Gastroesophageal sphincter (tissue), 4 donors: ENCODE measurements at regions not wholly inside any gene's neighbourhood (a gene's known extent, or its start where the extent isn't known, plus 50 kb on each side); places are given as distances from the start of the nearest gene placed in this dataset.

Source experiments
- ATAC-seq: fragments of 150-250 bp; one replicate; pipeline ENCODE4 v1.9.1; 2016; ENCODE audit warnings: mild to moderate bottlenecking, moderate library complexity
- H3K27ac ChIP-seq, 4 donors: fragments of 200-600 bp; sonication (generic) in 3 of 4; 1 replicate in 3 of 4; 2 replicates in 1 of 4; pipeline ENCODE4 v1.5.1; 2016 to 2019
- H3K27me3 ChIP-seq: fragments of 200-600 bp; sonication (generic); one replicate; pipeline ENCODE4 v1.5.1; 2019
- H3K36me3 ChIP-seq, 2 donors: fragments of 200-600 bp; sonication (generic); one replicate each; pipeline ENCODE4 v1.5.1; 2019; ENCODE audit warnings: control low read depth in 1 of 2
- H3K4me1 ChIP-seq, 3 donors: fragments of 200-600 bp; sonication (generic); 1 replicate in 2 of 3; 2 replicates in 1 of 3; pipeline ENCODE4 v1.5.1; 2016 to 2019; ENCODE audit warnings: control low read depth in 2 of 3
- H3K4me3 ChIP-seq, 2 donors: fragments of 200-600 bp; sonication (generic); one replicate each; pipeline ENCODE4 v1.5.1; 2019; ENCODE audit warnings: mild to moderate bottlenecking in 1 of 2, moderate library complexity in 1 of 2
- H3K9me3 ChIP-seq, 3 donors: fragments of 200-600 bp; sonication (generic); one replicate each; pipeline ENCODE4 v1.5.1; 2017 to 2019; ENCODE audit warnings: control low read depth in 2 of 3
- EP300 ChIP-seq: sonication (generic); formaldehyde crosslinking; IDR thresholded peaks from one replicate; pipeline ENCODE4 v1.6.1; 2017; ENCODE audit warnings: antibody characterized with exemption, mild to moderate bottlenecking
- POLR2A ChIP-seq, 2 donors: fragments of 450-650 bp; IDR thresholded peaks; one replicate each; pipeline ENCODE4 v1.6.1; 2017; ENCODE audit warnings: antibody characterized with exemption in 2 of 2, mild to moderate bottlenecking in 2 of 2, moderate library complexity in 1 of 2
- POLR2AphosphoS5 ChIP-seq: sonication (generic); formaldehyde crosslinking; IDR thresholded peaks from one replicate; pipeline ENCODE4 v1.6.1; 2017; ENCODE audit warnings: antibody characterized with exemption
- WGBS, 2 donors: methylation state at CpG; one replicate each; pipeline ENCODE4 v1.1.5; 2018; ENCODE audit warnings: low coverage in 1 of 2; 5-methylcytosine and 5-hydroxymethylcytosine counted together
- TF ChIP-seq, protein P1 (sequence below), 4 experiments: fragments of 200-600 bp in 2 of 4; fragments of 450-650 bp in 2 of 4; sonication (generic) in 1 of 4; IDR thresholded peaks; one replicate each; pipeline ENCODE4 v1.5.1; 2017 to 2019; ENCODE audit warnings: antibody characterized with exemption in 4 of 4, mild to moderate bottlenecking in 2 of 4, moderate library complexity in 2 of 4

DNA sequence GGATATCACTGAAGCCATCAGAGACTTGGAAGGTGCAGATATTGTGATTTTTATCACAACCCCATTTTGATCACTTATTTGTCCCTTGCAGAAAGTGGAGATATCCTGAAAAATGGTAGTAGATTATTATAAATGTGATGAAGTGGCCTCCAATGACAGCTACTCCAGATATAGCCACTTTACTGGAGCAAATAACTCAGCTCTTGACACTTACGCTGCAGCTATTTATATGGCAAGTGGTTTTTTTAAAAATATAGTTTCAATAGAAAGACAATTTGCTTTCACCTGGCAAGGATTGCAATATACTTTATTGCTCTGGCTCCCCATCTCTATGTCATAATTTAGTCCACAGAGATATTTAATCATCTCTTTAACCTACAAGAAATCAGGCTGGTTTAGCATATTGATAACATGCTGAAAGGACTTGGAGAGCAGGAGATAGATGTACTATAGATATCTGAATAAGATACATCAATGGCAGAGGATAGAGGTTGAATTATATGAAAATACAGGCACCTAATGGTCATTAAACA is 182.8 kb upstream of the SKOR2 start:
- Histone ChIP-seq H3K27me3 (no peaks in the 10 kb centered on the region), H3K9me3 (no peaks in the 10 kb centered on the region), H3K36me3 (no peaks in the 10 kb centered on the region), H3K4me1 (no peaks in the 10 kb centered on the region), H3K4me3 (no peak overlapping the region), H3K27ac (no peak overlapping the region)
- TF ChIP-seq, protein P1, sequence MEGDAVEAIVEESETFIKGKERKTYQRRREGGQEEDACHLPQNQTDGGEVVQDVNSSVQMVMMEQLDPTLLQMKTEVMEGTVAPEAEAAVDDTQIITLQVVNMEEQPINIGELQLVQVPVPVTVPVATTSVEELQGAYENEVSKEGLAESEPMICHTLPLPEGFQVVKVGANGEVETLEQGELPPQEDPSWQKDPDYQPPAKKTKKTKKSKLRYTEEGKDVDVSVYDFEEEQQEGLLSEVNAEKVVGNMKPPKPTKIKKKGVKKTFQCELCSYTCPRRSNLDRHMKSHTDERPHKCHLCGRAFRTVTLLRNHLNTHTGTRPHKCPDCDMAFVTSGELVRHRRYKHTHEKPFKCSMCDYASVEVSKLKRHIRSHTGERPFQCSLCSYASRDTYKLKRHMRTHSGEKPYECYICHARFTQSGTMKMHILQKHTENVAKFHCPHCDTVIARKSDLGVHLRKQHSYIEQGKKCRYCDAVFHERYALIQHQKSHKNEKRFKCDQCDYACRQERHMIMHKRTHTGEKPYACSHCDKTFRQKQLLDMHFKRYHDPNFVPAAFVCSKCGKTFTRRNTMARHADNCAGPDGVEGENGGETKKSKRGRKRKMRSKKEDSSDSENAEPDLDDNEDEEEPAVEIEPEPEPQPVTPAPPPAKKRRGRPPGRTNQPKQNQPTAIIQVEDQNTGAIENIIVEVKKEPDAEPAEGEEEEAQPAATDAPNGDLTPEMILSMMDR (IDR thresholded peaks at IDR 0.05), result no peak
- no peak for TF ChIP-seq POLR2A (IDR thresholded peaks at IDR 0.05)
- no peak for TF ChIP-seq EP300
- no peak for TF ChIP-seq POLR2AphosphoS5
- no peak for ATAC-seq
- WGBS, 2 donors, result 82 to 95% methylated on average over 1 of the region's 1 CpG

DNA sequence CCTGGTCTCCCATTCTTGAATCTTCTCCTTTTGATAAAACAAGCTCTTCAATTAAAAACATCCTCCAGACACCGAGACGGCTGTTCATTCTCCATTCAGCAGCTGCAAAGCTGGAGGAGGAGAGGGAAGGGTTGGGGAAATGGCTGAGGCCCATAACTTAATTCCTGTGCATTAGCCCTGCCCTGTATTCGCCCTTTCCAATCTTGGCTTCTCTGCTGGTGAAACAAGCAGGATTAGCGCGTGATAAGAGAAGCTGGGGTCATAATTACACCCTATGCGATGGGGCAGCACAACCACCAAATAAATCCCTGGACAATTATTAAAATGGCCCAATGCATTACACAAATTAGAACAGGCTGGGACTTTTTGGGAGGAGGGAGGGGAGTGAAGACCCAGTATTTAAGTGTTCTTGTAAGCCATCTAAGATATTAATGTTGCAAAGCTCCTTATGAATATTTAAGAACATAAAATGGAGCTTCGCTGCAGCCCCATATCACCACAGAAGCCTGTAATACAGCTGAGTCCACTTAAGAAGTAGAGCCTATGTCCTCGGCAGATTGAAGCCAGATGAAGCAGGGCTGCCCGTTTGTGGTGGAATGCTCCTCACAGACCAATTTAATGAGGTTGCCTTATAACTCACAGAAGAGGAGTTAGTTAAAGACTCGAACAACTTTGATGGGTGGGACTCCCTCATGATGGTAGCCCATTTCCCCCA is 176.6 kb upstream of the SKOR2 start:
- TF ChIP-seq EP300, result no peak
- H3K4me3 ChIP-seq, result no peak overlapping the region
- WGBS, 2 donors, result 38 to 69% methylated on average over 3 to 10 of the region's 10 CpGs
- no peaks in the 10 kb centered on the region for H3K27me3 ChIP-seq
- no peaks in the 10 kb centered on the region for H3K36me3 ChIP-seq
- no peak for ATAC-seq
- H3K4me1 ChIP-seq, result no peaks in the 10 kb centered on the region
- H3K9me3 ChIP-seq, result no peaks in the 10 kb centered on the region
- no peak overlapping the region for H3K27ac ChIP-seq

DNA sequence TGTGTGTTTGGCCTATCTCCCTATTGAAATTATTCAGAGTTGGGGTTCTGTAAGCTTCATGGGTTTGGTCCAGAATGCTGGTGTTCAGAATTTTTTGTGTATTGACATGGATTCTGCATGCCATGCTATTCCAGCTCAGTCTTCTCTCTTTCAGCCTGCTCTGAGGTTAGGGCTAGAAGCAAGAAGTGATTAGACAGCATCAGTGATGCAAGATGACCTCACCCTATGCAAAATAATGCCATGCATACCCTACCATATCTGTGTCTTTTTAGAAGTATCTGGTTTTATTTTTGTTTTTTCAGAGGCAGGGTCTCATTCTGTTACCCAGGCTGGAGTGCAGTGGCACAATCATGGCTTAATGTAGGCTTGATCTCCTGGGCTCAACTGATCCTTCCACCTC is 175.6 kb upstream of the SKOR2 start:
- no peak overlapping the region for H3K4me3 ChIP-seq
- H3K4me1 ChIP-seq, result no peaks in the 10 kb centered on the region

DNA sequence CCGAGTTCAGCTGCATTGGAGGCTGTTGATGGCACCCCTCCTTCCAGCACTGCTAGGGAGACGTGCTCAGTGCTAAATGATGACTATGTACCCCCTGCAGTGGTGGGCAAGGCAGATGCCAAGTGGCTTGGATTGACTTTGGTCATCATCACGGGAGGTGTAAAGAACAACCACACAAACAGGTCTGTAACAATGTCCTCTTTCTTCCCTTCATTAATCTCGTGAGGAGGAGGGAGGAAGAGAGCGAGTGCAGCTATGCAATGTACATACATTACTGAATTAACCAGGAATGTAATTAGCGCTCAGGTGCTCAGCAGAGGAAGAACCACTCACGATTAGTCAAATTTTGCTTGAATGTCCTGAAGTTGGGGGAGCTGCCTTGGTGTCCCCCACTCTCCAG is 173.9 kb upstream of the SKOR2 start:
- Histone ChIP-seq H3K4me3 (no peak overlapping the region), H3K27ac (no peak overlapping the region), H3K27me3 (peaks cover 2% of the 10 kb centered on the region), H3K9me3 (no peaks in the 10 kb centered on the region), H3K36me3 (no peaks in the 10 kb centered on the region), H3K4me1 (no peaks in the 10 kb centered on the region)
- ATAC-seq, result no peak
- 81 to 84% methylated on average over 5 to 6 of the region's 7 CpGs for WGBS, 2 donors
- TF ChIP-seq EP300, result no peak
- no peak for TF ChIP-seq POLR2AphosphoS5
- TF ChIP-seq, protein P1 (IDR thresholded peaks at IDR 0.05), result no peak
- TF ChIP-seq POLR2A (IDR thresholded peaks at IDR 0.05), result no peak

More for the DNA sequence above, 175.6 kb upstream of the SKOR2 start:
- Histone ChIP-seq H3K9me3 (no peaks in the 10 kb centered on the region), H3K27me3 (no peaks in the 10 kb centered on the region), H3K36me3 (no peaks in the 10 kb centered on the region), H3K27ac (no peak overlapping the region)
- TF ChIP-seq EP300, result no peak
- no peak for TF ChIP-seq POLR2A (IDR thresholded peaks at IDR 0.05)
- TF ChIP-seq, protein P1 (IDR thresholded peaks at IDR 0.05), result no peak
- no peak for TF ChIP-seq POLR2AphosphoS5
- no peak for ATAC-seq

DNA sequence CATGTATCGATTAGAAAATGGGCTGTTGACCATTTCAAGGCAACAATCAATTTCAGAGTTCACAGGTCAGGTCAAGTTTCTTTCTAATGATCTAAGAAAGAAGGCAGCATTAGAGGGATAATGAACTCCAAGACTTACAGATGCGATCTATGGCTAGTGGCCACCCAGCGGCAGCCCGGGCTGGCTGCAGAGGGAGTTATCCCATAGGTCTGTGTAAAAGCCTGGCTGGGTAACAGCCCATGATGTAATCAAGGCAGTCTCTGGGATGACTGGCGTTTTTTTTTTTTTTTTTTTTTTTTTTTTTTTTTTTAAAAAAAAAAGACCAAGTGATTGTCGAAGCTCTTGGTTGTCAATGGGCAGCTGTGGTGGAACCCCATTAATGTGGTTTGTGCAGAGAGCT is 171.1 kb upstream of the SKOR2 start:
- no peak overlapping the region for H3K4me3 ChIP-seq
- no peaks in the 10 kb centered on the region for H3K9me3 ChIP-seq
- H3K27ac ChIP-seq, result no peak overlapping the region
- no peak for ATAC-seq
- TF ChIP-seq EP300 (no peak), POLR2AphosphoS5 (no peak), POLR2A (IDR thresholded peaks at IDR 0.05) (no peak)
- TF ChIP-seq, protein P1 (IDR thresholded peaks at IDR 0.05), result no peak
- WGBS, 2 donors, result 44 to 76% methylated on average over 3 to 6 of the region's 6 CpGs
- peaks cover 28% of the 10 kb centered on the region for H3K27me3 ChIP-seq
- no peaks in the 10 kb centered on the region for H3K36me3 ChIP-seq
- H3K4me1 ChIP-seq, result no peaks in the 10 kb centered on the region
